HCT116 (cell line): ENCODE measurements at regions not wholly inside any gene's neighbourhood (a gene's known extent, or its start where the extent isn't known, plus 50 kb on each side); places are given as distances from the start of the nearest gene placed in this dataset.

Experiments
- ATAC-seq: fragments of 200-7000 bp; cut with Tn5 transposase; 2 replicates; pipeline ENCODE4 v1.9.1; 2020; ENCODE audit warnings: mild to moderate bottlenecking, moderate library complexity
- BruUV-seq: library from RNA; stranded (reverse); fragments of 400-500 nt; replicated peaks from 2 replicates; lab custom pipeline; 2021; lab: Mats Ljungman, UMichigan
- CTCF ChIA-PET: fragments of 300-600 bp; sonication (Branson Sonifier 250); formaldehyde crosslinking; loops from one replicate; lab custom pipeline; 2021; ENCODE audit warnings: antibody characterized with exemption; lab: Charles Lee
- POLR2A ChIA-PET: fragments of 300-600, 350-600 bp; sonication (Branson Sonifier 250); formaldehyde crosslinking; loops from one replicate; lab custom pipeline; 2021; ENCODE audit warnings: antibody characterized with exemption; lab: Charles Lee
- RAD21 ChIA-PET, 2 experiments: fragments of 300-600 bp; sonication (Branson Sonifier 250); formaldehyde crosslinking; loops; one replicate each; lab custom pipeline; 2023; ENCODE audit warnings: low total read pairs in 2 of 2; ENCODE audit not compliant: uncharacterized antibody in 2 of 2, unreplicated experiment in 2 of 2, low non-redundant PET in 1 of 2; lab: Charles Lee
- DNase-seq: peaks from one replicate; pipeline ENCODE4 v3.0.0-alpha.2; 2010; ENCODE audit warnings: low read depth, low spot score
- H2AFZ ChIP-seq: fragments of 200-600 bp; shearing (Covaris generic), sonication (generic); 2 replicates; pipeline ENCODE4 v1.6.1; 2017; ENCODE audit warnings: low read depth, mixed run types, mixed read lengths, antibody characterized with exemption, low read length; ENCODE audit not compliant: poor library complexity, severe bottlenecking
- H3K27ac ChIP-seq: 2 replicates; pipeline ENCODE4 v1.5.1; 2012; ENCODE audit warnings: low read depth, low read length
- H3K27me3 ChIP-seq: fragments of 200-600 bp; sonication (generic); 2 replicates; pipeline ENCODE4 v1.6.1; 2016; ENCODE audit warnings: mixed run types, low read length, mixed read lengths; ENCODE audit not compliant: insufficient read depth
- H3K36me3 ChIP-seq, 2 experiments: fragments of 200-500 bp in 1 of 2; fragments of 200-600 bp in 1 of 2; sonication (Bioruptor generic) in 1 of 2; sonication (generic) in 1 of 2; 2 replicates each; pipeline versions ENCODE4 v1.5.1 to v1.6.1; 2014 to 2016; ENCODE audit warnings: low read length in 2 of 2, inconsistent platforms in 1 of 2, mixed read lengths in 1 of 2, mixed run types in 1 of 2; ENCODE audit not compliant: insufficient read depth in 2 of 2, control insufficient read depth in 1 of 2
- H3K4me1 ChIP-seq, 2 experiments: fragments of 200-600 bp in 1 of 2; sonication (generic) in 1 of 2; 2 replicates each; pipeline versions ENCODE4 v1.5.1 to v1.6.1; 2012 to 2017; ENCODE audit warnings: low read length in 2 of 2, inconsistent platforms in 1 of 2, mild to moderate bottlenecking in 1 of 2, mixed read lengths in 1 of 2, mixed run types in 1 of 2, moderate library complexity in 1 of 2; ENCODE audit not compliant: insufficient read depth in 2 of 2, control insufficient read depth in 1 of 2
- H3K4me2 ChIP-seq: fragments of 200-600 bp; sonication (generic); 2 replicates; pipeline ENCODE4 v1.6.1; 2017; ENCODE audit warnings: mixed run types, low read length, mixed read lengths
- H3K4me3 ChIP-seq, 2 experiments: fragments of 200-600 bp in 1 of 2; sonication (generic) in 1 of 2; replicated peaks in 1 of 2; 2 replicates each; pipeline ENCODE4 v1.5.1; 2011 to 2016; ENCODE audit warnings: low read length in 2 of 2, control low read depth in 1 of 2, low read depth in 1 of 2, mild to moderate bottlenecking in 1 of 2, mixed read lengths in 1 of 2, mixed run types in 1 of 2
- H3K79me2 ChIP-seq: fragments of 200-600 bp; sonication (generic); 2 replicates; pipeline ENCODE4 v1.6.1; 2017; ENCODE audit warnings: mild to moderate bottlenecking, mixed run types, low read length, moderate library complexity, mixed read lengths; ENCODE audit not compliant: insufficient read depth
- H3K9ac ChIP-seq: fragments of 200-600 bp; sonication (generic); 2 replicates; pipeline ENCODE4 v1.6.1; 2016; ENCODE audit warnings: low read length, mixed read lengths
- H3K9me2 ChIP-seq: fragments of 200-600 bp; sonication (generic), shearing (Covaris generic); 2 replicates; pipeline ENCODE4 v1.6.1; 2017; ENCODE audit warnings: mixed run types, mild to moderate bottlenecking, moderate library complexity; ENCODE audit not compliant: insufficient read depth
- H3K9me3 ChIP-seq, 2 experiments: fragments of 200-500 bp in 1 of 2; fragments of 200-600 bp in 1 of 2; sonication (Bioruptor generic) in 1 of 2; sonication (generic) in 1 of 2; 2 replicates each; pipeline ENCODE4 v1.6.1; 2014 to 2017; ENCODE audit warnings: low read length in 2 of 2, mixed read lengths in 2 of 2, inconsistent platforms in 1 of 2, low read depth in 1 of 2, mild to moderate bottlenecking in 1 of 2, mixed run types in 1 of 2, moderate library complexity in 1 of 2; ENCODE audit not compliant: control insufficient read depth in 1 of 2, insufficient read depth in 1 of 2
- H4K20me1 ChIP-seq: fragments of 200-600 bp; sonication (generic), shearing (Covaris generic); 2 replicates; pipeline ENCODE4 v1.6.1; 2017; ENCODE audit warnings: mixed run types, mild to moderate bottlenecking, moderate library complexity; ENCODE audit not compliant: insufficient read depth
- CBX3 ChIP-seq: IDR thresholded peaks from 2 replicates; pipeline ENCODE4 v1.6.1; 2012; ENCODE audit warnings: low read depth
- CEBPB ChIP-seq: IDR thresholded peaks from 2 replicates; pipeline ENCODE4 v1.6.1; 2012; ENCODE audit warnings: low read depth
- EGR1 ChIP-seq: IDR thresholded peaks from 2 replicates; pipeline ENCODE4 v1.6.1; 2012; ENCODE audit warnings: low read depth
- EZH2 ChIP-seq: fragments of 200-600 bp; sonication (generic); IDR thresholded peaks from 2 replicates; pipeline ENCODE4 v1.6.1; 2017; ENCODE audit warnings: antibody characterized with exemption, mixed run types
- EZH2phosphoT487 ChIP-seq: fragments of 200-600 bp; IDR thresholded peaks from 2 replicates; pipeline ENCODE4 v1.6.1; 2018; ENCODE audit warnings: antibody characterized with exemption, borderline replicate concordance
- JUND ChIP-seq: IDR thresholded peaks from 2 replicates; pipeline ENCODE4 v1.6.1; 2012
- POLR2AphosphoS5 ChIP-seq: IDR thresholded peaks from 2 replicates; pipeline ENCODE4 v1.6.1; 2011; ENCODE audit warnings: mild to moderate bottlenecking, low read depth, low read length, moderate library complexity
- SIN3A ChIP-seq: IDR thresholded peaks from 2 replicates; pipeline ENCODE4 v1.6.1; 2012; ENCODE audit warnings: low read depth
- SP1 ChIP-seq: IDR thresholded peaks from 2 replicates; pipeline ENCODE4 v1.6.1; 2012; ENCODE audit warnings: low read depth
- SRF ChIP-seq: IDR thresholded peaks from 2 replicates; pipeline ENCODE4 v1.6.1; 2012; ENCODE audit warnings: low read depth
- TCF7L2 ChIP-seq: IDR thresholded peaks from 2 replicates; pipeline ENCODE4 v1.7.0; 2011; ENCODE audit warnings: borderline replicate concordance, inconsistent platforms; ENCODE audit not compliant: insufficient read depth, insufficient read length; ENCODE audit errors: extremely low read depth
- YY1 ChIP-seq: IDR thresholded peaks from 2 replicates; pipeline ENCODE4 v1.6.1; 2011; ENCODE audit warnings: low read length, low read depth, moderate library complexity, mild to moderate bottlenecking; ENCODE audit not compliant: insufficient replicate concordance; ENCODE audit errors: extremely low read depth
- ZNF274 ChIP-seq: fragments of 200-500 bp; sonication (Bioruptor generic); IDR thresholded peaks from 2 replicates; pipeline ENCODE4 v1.6.1; 2014; ENCODE audit warnings: mild to moderate bottlenecking, low read depth, low read length, inconsistent platforms
- intact Hi-C: fragments of 100-400 bp; cut with micrococcal nuclease; formaldehyde crosslinking; loops from 2 replicates; pipeline ENCODE4 v1.10.0; 2022
- TF ChIP-seq, protein P1 (sequence below): IDR thresholded peaks from 2 replicates; pipeline ENCODE4 v1.6.1; 2012
- TF ChIP-seq, protein P2 (sequence below): IDR thresholded peaks from 2 replicates; pipeline ENCODE4 v1.6.1; 2011; ENCODE audit warnings: mild to moderate bottlenecking, low read length, moderate library complexity; ENCODE audit not compliant: insufficient replicate concordance; ENCODE audit errors: extremely low read depth
- TF ChIP-seq, protein P3 (sequence below): IDR thresholded peaks from 2 replicates; pipeline ENCODE4 v1.6.1; 2012
- TF ChIP-seq, protein P4 (sequence below), 3 experiments: fragments of 200-600 bp in 1 of 3; sonication (generic) in 1 of 3; IDR thresholded peaks in 2 of 3; conservative IDR thresholded peaks in 1 of 3; 2 replicates each; pipeline ENCODE4 v1.5.1; 2012 to 2017; ENCODE audit warnings: low read depth in 2 of 3, low read length in 2 of 3, antibody characterized with exemption in 1 of 3, borderline replicate concordance in 1 of 3, control low read depth in 1 of 3, mild to moderate bottlenecking in 1 of 3, mixed read lengths in 1 of 3, mixed run types in 1 of 3, moderate library complexity in 1 of 3; ENCODE audit not compliant: insufficient read depth in 1 of 3

DNA sequence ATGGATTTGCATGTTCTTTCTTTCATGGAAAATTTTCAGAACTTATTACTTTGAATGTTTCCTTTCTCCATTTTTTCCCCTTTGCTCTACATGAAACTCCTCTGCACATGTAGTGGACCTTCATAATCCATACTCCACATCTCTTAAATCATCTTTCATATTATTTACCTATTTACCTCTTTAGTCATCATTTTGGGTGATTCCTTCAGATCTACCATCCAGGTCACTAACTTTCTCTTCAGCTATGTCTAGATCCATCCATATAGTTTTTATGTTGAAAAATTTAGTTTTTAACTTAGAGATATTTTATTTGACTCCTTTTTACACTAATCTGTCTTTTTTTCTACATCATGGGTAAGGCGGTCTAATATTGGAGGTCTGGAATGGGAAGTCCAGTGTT is 586.6 kb downstream of the NR2F1-AS1 start (continued):
- TF ChIP-seq CBX3: no peak

DNA sequence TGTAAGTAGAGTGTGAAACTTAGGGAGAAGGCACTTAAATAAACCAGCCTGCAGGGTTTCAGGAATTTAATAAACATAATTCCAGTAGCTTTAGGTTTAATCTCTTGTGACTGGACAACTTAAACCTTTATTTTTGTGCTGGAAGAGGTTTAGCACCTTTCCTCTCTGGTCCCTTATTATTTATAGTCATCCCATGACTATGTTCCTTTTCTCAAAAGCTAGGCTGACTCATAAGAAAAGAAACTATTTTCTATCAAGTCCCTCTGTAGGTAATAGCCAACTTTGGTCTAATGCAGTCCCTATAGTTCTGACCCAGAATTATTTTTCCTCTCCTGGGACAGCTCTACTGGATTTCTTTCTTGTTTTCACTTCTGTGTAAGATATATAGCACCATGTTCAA is 588.9 kb downstream of the NR2F1-AS1 start:
- Histone ChIP-seq H3K4me2 (no peak overlapping the region), H3K9ac (no peak overlapping the region), H3K27ac (no peak overlapping the region; the same call in 1 of the 2 replicates), H2AFZ (no peak overlapping the region), H3K36me3 (no peaks in the 10 kb centered on the region), H3K27me3 (no peaks in the 10 kb centered on the region), H3K9me2 (no peaks in the 10 kb centered on the region), H3K4me1 (0 out of 4 replicates have a peak, but pooled peaks cover 0 to 3% of the 10 kb centered on the region in 2 experiments), H3K9me3 (no peaks in the 10 kb centered on the region), H3K4me3 (no peak overlapping the region), H3K79me2 (no peaks in the 10 kb centered on the region), H4K20me1 (no peaks in the 10 kb centered on the region)
- intact Hi-C loops: no loop called here
- ATAC-seq (no peak), DNase-seq (no peak)
- ChIA-PET POLR2A (no interaction called here), CTCF (interaction anchor here (1.1 kb wide), 1 partner anchor 71 kb away, joined by 3 read pairs; no protein-coding TSS in a partner anchor), RAD21 (no interaction called here)
- no TSS peak for BruUV-seq
- no peak for TF ChIP-seq JUND
- no peak for TF ChIP-seq TCF7L2
- TF ChIP-seq, protein P1, sequence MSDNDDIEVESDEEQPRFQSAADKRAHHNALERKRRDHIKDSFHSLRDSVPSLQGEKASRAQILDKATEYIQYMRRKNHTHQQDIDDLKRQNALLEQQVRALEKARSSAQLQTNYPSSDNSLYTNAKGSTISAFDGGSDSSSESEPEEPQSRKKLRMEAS: no peak
- no peak for TF ChIP-seq EGR1
- TF ChIP-seq, protein P2, sequence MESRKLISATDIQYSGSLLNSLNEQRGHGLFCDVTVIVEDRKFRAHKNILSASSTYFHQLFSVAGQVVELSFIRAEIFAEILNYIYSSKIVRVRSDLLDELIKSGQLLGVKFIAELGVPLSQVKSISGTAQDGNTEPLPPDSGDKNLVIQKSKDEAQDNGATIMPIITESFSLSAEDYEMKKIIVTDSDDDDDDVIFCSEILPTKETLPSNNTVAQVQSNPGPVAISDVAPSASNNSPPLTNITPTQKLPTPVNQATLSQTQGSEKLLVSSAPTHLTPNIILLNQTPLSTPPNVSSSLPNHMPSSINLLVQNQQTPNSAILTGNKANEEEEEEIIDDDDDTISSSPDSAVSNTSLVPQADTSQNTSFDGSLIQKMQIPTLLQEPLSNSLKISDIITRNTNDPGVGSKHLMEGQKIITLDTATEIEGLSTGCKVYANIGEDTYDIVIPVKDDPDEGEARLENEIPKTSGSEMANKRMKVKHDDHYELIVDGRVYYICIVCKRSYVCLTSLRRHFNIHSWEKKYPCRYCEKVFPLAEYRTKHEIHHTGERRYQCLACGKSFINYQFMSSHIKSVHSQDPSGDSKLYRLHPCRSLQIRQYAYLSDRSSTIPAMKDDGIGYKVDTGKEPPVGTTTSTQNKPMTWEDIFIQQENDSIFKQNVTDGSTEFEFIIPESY: no peak
- TF ChIP-seq EZH2phosphoT487: no peak
- TF ChIP-seq, protein P3, sequence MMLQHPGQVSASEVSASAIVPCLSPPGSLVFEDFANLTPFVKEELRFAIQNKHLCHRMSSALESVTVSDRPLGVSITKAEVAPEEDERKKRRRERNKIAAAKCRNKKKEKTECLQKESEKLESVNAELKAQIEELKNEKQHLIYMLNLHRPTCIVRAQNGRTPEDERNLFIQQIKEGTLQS: no peak
- no peak for TF ChIP-seq EZH2
- no peak for TF ChIP-seq SP1
- TF ChIP-seq SRF: no peak
- no peak for TF ChIP-seq YY1
- TF ChIP-seq POLR2AphosphoS5: no peak
- TF ChIP-seq SIN3A: no peak
- TF ChIP-seq ZNF274: no peak
- TF ChIP-seq CEBPB: no peak
- TF ChIP-seq, protein P4, sequence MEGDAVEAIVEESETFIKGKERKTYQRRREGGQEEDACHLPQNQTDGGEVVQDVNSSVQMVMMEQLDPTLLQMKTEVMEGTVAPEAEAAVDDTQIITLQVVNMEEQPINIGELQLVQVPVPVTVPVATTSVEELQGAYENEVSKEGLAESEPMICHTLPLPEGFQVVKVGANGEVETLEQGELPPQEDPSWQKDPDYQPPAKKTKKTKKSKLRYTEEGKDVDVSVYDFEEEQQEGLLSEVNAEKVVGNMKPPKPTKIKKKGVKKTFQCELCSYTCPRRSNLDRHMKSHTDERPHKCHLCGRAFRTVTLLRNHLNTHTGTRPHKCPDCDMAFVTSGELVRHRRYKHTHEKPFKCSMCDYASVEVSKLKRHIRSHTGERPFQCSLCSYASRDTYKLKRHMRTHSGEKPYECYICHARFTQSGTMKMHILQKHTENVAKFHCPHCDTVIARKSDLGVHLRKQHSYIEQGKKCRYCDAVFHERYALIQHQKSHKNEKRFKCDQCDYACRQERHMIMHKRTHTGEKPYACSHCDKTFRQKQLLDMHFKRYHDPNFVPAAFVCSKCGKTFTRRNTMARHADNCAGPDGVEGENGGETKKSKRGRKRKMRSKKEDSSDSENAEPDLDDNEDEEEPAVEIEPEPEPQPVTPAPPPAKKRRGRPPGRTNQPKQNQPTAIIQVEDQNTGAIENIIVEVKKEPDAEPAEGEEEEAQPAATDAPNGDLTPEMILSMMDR (IDR thresholded peaks at IDR 0.05 in 2 of 3, conservative IDR thresholded peaks at IDR 0.05 in 1 of 3; ENCODE audit: borderline replicate concordance in 1 of 3, insufficient read depth in 1 of 3, low read depth in 2 of 3, low read length in 2 of 3): no peak
